GM19239 (cell line): ENCODE measurements at regions not wholly inside any gene's neighbourhood (a gene's known extent, or its start where the extent isn't known, plus 50 kb on each side); places are given as distances from the start of the nearest gene placed in this dataset.

Experiments
- DNase-seq: peaks from one replicate; pipeline ENCODE4 v3.0.0; 2011; ENCODE audit warnings: low spot score; ENCODE audit not compliant: insufficient read length
- FAIRE-seq: peaks from 2 replicates; lab custom pipeline; 2011; peaks lifted over from hg19 to GRCh38; lab: Jason Lieb, UNC

DNA sequence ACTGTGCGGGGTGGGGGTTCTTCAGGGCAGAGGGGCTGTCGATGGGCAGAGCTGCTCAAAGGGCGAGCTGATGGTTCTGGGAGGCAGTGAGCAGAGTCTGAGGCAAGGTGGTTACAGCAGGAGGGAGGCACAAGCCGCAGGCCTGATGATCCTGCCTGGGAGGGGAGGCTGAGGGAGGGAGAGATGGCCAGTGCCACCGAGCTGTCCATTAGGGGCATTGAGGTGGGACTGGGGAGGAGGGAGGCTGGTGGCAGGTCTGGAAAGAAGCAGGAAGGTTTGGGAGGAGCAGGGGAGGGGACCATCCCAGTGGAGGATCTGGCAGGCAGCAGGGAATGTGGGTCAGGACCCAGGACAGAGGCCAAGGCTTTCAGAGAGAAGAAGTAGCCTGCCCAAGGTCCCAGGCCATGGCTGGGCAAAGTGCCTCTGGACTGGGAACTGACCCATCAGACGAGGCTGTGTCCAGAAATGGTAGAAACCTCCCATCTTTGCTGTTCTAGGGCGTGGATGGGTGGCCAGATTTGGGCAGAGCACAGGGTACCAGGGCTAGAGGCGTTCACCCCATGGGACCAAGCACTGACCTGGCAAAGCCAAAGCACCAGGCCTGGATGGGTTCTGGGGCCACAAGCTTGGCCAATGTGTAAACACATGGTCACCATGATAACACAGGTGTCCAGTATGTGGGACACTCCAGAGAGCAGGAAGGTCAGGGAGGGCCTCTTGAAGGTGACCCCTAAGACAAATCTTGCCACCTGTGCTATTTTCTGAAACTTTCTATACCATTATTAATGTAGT, 55.5 kb downstream of the INHBB start:
- DNase-seq (no peak), FAIRE-seq (no peak)

DNA sequence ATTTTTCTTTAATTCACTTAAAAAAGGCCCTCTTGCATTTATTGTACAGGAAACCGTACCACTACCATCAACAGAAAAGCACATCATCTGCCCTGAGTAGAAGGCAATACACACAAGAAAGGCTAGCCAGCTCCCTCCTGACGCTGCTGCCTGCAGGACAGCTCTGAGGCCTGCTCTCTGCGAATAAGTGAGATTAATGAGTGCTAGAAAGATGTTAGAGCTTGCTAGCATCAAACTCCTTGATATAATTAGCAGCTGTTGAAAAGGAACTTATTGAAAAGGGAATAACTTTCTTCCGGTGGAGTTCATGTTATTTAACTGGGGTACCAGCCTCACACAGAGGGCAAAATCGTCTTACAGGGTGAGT, 56.1 kb downstream of the INHBB start:
- no peak for DNase-seq
- FAIRE-seq = no peak

- DNase-seq (no peak), FAIRE-seq (no peak)
Observed at GRCh38 chr2:120402508-120402907, 56.6 kb downstream of the INHBB start.

DNA sequence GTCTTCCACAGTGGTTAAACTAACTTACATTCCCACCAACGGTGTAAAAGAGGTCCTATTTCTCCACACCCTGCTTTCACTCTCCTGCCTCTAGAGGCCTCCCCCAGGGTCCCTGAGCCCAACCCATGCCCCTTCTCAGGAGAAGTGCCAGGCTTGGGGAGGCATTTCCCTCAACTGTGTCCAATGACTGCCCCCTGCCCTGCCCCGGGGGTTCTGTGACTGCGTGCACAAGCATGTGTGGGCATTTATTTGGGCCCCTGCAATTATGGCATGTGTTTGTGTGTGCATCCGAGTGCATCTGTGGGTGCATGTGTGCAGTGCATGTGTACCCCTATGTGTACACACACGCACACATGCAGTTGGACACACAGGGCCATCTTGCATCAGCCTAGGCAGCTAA, 57.3 kb downstream of the INHBB start:
- FAIRE-seq = no peak
- no peak for DNase-seq

DNA sequence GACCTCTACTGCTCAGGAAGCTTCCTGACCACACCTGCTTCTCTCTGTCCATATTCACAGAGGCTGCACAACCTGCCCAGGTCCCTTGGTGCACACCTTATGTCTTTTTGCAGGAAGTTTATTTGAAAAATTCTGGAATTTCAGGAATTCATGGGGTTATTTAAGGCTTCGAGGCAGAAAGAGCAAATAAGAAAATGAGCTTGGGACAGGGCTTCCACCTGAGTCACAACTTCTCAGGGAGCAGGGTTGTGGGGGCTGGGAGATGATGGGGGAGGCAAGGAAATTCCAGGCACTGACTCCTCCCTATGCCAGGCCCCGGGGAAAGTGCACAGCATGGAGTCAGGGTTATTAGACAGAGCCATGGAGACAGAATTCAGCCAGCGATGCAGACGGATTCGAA, 57.7 kb downstream of the INHBB start:
- no peak for DNase-seq
- FAIRE-seq = no peak

GRCh38 chr2:120404274-120404673, 58.3 kb downstream of the INHBB start:
- no peak for DNase-seq
- no peak for FAIRE-seq

GRCh38 chr2:120404941-120405758, 59.2 kb downstream of the INHBB start:
- no peak for FAIRE-seq

GRCh38 chr2:120405759-120406099, 59.8 kb downstream of the INHBB start:
- FAIRE-seq (no peak), DNase-seq (no peak)

More at GRCh38 chr2:120404941-120405758, 59.2 kb downstream of the INHBB start:
- no peak for DNase-seq

GRCh38 chr2:120406566-120406965, 60.6 kb downstream of the INHBB start:
- FAIRE-seq = no peak
- DNase-seq = no peak

DNA sequence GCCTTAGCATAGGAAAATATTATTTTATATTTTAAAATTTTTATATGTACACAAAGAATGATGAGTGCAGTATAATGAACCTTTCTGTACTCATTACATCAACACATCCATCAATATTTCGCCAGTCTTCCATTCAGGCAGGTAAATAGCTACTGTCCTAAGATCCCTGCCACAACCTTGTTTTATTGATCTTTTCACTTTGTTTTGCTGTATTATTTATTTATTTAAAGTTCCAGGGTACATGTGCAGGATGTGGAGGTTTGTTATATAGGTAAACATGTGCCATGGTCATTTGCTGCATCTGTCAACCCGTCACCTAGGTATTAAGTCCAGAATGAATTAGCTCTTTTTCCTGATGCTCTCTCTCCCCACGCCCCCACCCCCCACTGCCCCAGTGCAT, 64.6 kb downstream of the INHBB start:
- no peak for FAIRE-seq
- no peak for DNase-seq

DNA sequence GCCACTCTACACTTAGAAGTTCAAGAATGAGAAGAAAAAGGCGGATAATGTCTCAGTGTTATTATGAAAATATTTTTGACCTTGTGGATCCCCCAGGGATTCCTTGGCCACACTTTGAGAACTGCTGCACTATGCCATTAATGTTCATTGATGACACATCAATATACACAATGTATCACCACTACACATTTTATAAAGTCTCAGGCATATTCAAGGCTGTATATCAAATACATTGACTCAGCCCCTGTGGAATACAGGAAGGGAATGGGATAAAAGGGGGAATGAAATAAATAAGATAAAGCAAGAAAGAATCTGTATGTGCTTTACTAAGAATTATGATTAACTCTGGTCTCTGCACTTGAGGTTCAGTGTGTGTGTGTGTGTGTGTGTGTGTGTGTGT, 69.1 kb downstream of the INHBB start:
- no peak for FAIRE-seq
- no peak for DNase-seq

GRCh38 chr2:120415728-120416509, 70.0 kb downstream of the INHBB start:
- FAIRE-seq (no peak), DNase-seq (no peak)

DNA sequence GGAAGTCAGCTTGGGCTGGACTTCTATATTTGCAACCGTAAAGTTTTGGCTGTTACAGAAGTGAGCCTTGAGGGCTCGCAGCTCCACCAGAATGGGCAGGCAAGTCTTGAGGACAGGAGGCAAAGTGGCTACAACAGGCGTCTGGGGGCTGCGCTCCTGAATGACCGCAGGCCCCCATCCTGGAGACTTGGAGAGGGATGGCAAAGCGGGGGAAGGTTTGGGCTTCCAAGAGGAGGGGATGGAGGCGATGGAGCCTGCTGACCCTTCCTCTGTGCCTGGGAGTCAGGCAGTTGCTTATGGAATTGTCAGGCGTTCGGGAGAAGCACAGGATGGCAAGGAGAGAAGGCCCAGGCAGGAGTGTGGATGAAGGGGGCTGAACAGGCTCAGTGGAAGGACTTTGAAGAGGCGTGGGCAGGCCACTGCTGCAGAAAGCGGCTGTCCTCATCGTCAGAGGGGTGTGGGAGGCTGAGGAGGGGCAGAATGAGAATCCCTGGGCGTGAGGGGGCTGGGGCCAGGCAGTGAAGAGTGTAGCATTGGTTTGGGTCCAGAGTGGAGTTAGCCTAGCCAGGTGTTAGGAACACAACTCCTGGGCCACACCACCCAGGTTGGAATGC, 72.3 kb downstream of the INHBB start:
- FAIRE-seq = no peak

DNA sequence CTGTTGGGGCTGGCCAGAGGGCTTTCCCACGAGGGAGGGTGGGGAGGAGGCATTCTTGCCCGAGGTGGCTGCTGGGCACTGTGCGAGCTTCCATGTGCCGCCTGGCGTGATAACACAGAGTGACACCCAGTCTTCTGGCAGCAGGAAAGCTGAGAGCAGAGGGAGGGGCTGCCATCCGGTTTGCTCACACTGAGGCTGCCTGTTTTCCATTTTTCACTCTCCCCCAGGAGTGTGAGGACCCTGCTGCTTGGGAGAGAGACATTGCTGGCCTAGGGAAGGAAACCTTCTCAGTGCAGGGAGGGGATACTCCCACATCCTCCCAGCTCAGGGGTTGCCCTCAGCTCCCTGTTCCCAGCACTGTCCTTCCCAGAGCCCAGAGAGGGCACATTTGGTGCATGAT, 73.1 kb downstream of the INHBB start:
- DNase-seq = no peak
- FAIRE-seq = no peak

More for the DNA sequence above, 72.3 kb downstream of the INHBB start:
- DNase-seq = no peak

DNA sequence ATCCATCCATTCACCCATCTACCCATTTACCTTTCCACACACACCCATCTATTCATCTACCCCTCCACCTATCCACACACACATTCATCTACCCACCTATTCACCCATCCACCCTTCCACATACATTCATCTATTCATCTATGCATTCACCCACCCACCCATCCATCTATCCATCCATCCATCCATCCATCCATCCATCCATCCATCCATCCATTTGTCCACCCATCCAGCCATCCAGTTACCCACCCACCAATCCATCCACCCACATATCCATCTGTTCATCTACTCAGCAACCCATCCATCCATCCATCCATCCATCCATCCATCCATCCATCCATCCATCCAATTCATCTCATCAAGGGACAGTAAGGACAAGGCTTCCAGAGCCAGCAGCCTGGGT, 74.0 kb downstream of the INHBB start:
- FAIRE-seq (no peak), DNase-seq (no peak)

DNA sequence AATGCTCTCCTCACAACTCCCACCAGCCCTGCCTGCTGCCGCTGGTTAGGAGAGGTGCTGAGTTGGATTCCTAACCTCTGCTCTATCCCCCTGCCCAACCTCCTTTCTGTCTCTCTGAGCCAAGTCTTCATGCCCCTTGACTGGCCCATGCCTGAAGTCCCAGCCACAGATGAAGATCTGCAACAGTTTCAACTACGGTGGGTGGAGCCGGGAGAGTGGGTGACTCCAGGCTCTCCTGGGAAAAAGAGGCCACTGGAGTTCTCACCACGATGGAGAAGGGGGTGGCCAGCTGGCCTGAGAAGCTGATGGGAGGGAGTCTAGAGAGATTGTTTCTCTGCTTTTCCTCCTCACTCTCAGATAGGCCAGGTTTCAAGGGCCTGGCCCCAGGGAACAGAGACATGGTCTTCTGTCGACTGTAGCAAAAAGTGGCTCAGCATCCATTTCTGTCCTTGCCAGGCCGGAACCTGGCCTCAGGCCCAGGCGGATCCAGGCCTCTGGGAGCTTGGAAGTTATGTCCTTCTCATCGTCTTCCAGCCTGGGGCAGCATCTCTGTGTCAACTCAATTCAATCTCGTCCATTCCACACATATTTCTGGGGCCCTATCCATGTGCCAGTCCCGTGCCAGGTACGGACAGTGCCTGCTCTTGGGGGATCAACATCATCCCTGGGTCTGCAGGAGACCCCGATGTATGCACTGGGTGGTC, 75.3 kb downstream of the INHBB start:
- no peak for FAIRE-seq
- DNase-seq = no peak

DNA sequence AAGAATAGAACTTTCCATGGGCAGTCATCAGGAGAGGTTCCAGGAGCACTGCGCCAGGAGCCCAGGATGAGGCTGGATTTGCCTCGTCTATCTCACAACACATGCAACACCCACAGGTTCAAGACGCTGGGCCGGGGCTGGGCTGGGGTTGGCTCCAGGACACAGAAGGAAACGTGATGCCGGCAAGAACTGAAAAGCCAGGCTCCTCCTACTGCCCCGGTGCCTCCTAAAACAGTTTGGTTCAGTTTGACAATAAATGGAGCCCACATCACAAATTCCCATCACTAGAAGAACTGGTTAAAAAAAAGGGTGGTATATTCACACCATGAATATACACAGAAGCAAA, 75.9 kb downstream of the INHBB start:
- no peak for FAIRE-seq
- DNase-seq = no peak

- FAIRE-seq (no peak), DNase-seq (no peak)
Observed at GRCh38 chr2:120422465-120423160, 76.7 kb downstream of the INHBB start.

DNA sequence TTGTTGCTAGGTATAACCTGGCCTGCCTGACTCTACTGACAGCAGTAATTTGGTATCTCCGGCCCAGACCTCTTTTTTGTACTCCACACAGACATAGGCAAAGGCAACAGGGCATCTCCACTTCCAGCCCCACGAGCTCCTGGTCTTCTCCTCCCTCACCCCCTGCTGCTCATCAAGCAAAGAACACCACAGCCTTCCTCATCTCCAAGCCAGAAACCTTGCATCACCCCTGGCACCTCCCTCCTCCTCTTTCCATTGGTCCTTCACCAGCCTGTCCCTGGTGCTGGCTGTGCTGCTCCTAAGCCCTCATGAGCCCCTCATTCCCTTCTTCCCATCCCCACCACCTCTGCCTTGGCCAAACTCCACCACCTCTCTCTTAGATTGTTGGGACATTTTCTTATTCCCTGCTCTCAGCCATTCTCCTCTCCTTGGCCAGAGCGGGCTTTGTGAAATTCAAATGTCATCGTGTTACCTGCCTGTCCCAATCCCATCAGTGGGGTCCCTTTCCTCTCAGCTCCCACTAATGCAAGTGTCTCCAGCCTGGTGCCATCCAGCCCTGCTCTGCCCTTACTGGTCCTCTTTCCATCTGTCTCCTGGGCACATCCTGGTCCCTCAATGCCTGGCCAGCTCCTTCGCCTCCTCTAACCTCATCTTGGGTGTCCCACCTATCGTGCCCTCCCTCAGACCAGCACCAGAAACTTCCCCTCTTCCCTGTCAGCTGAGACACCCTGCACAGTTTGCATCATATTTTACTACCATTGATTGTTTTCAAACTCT, 77.4 kb downstream of the INHBB start:
- DNase-seq = no peak
- FAIRE-seq = no peak
